ENCODE measurements at regions not wholly inside any gene's neighbourhood (a gene's known extent, or its start where the extent isn't known, plus 50 kb on each side); places are given as distances from the start of the nearest gene placed in this dataset.

DNA sequence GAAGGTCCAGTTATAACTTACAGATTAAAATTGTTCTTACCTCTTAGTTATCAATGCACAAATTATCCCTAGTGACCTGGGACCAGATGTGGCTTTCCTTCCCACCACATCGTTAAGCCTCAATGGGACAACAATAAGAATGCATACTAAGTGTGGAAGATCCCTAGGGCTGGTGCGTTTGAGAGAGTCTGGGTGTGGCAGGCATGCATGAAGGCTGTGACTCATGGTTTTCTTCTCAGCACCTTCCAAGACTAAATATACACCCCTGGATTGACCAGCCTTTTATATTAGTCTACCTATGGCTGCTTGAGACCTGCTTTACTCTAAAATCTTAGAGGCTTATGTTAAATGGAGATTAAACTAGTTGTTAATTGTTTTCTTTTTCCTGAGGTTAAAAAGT is 261.7 kb upstream of the SLC14A2 start:
- TF ChIP-seq, protein P1, sequence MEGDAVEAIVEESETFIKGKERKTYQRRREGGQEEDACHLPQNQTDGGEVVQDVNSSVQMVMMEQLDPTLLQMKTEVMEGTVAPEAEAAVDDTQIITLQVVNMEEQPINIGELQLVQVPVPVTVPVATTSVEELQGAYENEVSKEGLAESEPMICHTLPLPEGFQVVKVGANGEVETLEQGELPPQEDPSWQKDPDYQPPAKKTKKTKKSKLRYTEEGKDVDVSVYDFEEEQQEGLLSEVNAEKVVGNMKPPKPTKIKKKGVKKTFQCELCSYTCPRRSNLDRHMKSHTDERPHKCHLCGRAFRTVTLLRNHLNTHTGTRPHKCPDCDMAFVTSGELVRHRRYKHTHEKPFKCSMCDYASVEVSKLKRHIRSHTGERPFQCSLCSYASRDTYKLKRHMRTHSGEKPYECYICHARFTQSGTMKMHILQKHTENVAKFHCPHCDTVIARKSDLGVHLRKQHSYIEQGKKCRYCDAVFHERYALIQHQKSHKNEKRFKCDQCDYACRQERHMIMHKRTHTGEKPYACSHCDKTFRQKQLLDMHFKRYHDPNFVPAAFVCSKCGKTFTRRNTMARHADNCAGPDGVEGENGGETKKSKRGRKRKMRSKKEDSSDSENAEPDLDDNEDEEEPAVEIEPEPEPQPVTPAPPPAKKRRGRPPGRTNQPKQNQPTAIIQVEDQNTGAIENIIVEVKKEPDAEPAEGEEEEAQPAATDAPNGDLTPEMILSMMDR (IDR thresholded peaks at IDR 0.05; ENCODE audit: low read depth, low read length): no peak
- TF ChIP-seq POLR2A (IDR thresholded peaks at IDR 0.05; ENCODE audit: extremely low read depth, insufficient read length) (no peak), MYC (IDR thresholded peaks at IDR 0.05; ENCODE audit: low read depth, low read length) (no peak)
- TF ChIP-seq, protein P2, sequence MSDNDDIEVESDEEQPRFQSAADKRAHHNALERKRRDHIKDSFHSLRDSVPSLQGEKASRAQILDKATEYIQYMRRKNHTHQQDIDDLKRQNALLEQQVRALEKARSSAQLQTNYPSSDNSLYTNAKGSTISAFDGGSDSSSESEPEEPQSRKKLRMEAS (IDR thresholded peaks at IDR 0.05; ENCODE audit: low read depth, low read length): no peak
